ENCODE measurements at regions not wholly inside any gene's neighbourhood (a gene's known extent, or its start where the extent isn't known, plus 50 kb on each side); places are given as distances from the start of the nearest gene placed in this dataset.

GRCh38 chr2:226652369-226652768, 147.3 kb downstream of the IRS1 start:
- DNase-seq: no peak

DNA sequence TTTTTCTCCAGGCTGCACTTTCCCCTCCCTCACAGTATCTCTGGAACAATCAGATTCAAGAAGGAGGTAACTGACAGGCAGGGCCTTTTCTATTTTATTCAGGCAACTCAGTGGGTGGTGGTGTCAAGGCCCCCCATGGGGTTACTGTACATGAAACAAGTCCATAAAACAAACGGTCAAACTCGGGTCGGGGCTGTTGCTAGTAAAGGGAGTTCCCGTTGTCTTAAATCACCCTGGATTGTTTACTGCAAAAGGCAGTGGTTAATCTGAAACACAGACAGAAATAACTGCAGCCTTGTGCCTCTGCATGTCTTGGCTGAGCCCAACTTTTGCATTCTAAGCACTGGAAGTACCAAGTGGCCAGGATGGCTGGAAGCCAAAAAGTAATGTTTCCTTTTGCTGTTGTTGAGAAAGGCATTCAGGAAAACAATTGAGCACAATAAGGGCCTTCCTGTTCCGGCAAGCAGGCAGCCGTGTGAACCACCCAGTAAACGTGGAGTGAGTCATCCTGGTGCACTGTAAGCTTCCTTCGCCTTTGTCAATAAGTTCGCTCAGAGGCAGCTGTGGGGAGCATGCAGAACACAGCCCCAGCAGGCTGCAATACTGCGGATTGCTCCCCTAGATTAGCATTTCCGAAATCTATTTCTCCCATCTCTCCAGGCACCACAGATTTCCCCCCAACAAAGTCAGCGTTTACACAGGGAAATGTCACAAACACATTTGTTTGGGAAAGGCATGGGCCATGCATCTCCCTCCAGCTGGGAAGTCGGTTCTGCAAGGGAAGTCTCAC, 149.6 kb downstream of the IRS1 start:
- peak; percentile 25 for DNase-seq

DNA sequence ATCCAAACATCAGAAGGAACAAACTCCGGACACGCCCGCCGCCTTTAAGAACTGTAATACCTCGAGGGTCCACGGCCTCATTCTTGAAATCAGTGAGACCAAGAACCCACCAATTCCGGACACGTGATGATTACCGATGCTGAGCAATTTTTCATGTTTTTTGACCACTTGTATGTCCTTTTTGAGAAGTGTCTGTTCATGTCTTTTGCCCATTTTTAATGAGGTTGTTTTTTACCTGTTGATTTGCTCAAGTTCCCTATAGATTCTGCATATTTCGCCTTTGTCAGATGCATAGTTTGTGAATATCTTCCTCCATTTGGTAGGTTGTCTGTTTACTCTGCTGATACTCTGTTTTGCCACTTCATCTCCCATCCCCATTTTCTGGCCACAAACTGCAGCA, 150.4 kb downstream of the IRS1 start:
- no peak for DNase-seq

- no peak for DNase-seq
These were observed 151.8 kb downstream of the IRS1 start for GRCh38 chr2:226647621-226648518.

GRCh38 chr2:226644399-226644865, 155.2 kb downstream of the IRS1 start:
- DNase-seq: no peak

DNA sequence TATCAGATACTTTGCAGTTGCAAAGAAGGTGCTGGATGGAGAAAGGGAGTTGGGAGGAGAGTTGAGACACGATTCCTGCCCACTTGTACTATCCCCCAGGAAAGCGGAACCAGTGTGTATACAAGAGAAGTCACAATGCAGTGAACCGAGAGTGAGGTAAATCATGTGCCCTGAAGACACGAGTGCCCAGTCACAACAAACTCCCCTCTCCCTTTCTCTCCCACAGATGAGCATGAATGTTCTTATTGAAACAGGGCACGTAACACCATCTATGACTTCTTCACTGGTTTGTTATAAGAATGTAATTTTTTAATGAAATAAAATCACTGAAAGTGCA, 155.7 kb downstream of the IRS1 start:
- no peak for DNase-seq

DNA sequence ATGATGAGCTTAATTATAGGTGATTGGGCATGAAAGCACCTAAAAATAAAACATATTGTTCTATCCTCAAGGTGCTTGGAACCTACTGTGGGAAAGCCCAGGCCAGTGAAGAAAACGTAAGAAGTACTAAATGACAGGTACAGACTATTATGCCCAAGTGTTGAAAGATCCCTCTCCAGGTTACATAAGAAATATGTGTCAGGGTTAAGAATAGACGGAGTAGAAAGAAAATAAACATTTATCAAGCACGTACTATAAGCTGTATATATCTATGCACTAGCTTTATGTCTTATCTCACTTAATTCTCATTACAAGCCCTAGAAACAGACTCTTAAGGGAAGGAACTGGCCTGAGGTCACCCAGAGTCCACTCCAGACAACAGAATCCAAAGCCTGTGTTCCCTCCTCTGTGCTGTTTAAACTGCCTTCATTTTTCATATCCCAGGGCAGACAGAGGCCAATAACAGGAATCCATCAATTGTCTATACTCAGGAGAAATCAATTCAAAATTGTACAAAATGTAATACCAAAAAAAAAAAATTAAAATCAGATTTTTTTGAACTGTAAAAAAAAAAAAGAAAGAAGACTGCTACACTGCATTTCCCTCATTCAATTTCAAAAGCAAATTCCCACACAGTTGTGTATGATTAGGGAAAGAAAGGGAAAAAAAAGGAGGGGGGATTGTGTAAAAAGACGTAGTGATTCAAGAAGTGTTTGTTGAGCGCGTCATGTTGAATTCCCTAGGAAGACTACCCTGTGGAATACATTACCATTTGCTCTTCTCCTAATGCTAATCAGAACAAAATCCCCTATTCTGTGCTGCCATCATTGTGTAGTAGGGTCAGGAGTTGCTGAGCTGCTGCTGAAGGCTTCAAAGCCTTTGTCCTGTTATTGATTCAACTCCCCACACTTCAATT, 156.3 kb downstream of the IRS1 start:
- DNase-seq: no peak

DNA sequence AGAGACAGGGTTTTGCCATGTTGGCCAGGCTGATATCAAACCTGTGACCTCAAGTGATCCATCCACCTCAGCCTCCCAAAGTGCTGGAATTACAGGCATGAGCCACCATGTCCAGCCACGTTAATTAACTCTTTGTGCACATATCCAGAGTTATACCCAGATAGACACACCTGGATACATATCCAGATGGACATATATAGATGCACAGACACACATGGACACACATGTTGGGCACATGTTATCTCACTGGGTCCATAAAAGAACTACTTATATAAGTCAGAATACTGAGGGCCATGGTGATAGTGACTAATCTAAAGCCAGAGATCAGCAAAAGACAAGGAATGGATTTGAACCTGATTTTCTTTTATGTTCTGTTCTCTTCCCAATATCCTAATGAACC, 158.6 kb downstream of the IRS1 start:
- DNase-seq: no peak

DNA sequence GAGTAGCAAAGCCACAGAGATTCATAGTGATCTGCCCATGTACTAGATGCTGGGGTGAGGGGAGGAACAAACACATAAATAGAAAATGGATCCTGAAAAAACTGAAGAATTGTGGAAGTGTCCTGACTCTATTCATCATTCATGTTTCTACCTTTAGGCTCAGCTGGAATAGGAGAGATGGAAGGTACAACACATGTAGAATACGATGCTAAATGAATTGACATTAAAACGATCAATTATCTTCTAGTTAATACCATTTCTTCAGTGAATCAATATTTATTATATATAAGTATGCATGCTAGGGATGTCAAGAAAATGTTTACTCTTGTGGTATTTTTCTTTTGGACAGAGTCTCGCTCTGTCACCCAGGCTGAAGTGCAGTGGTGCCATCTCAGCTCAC, 159.1 kb downstream of the IRS1 start:
- DNase-seq: no peak

DNA sequence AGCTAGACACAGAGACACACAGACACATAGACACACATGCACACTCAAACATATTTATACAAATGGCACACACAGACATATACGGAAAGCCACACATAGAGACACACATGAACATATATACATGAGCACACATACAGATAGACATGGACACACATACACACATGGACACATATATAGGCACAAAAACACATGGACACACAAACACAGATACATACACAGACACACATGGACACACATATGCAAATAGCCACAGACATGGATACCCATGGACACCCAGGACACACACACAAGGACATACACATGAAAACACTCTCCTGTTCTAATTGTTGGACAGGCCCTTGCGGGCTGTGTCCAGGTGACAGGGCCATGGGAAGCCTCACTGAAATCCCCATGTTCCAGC, 160.1 kb downstream of the IRS1 start:
- DNase-seq: no peak

DNA sequence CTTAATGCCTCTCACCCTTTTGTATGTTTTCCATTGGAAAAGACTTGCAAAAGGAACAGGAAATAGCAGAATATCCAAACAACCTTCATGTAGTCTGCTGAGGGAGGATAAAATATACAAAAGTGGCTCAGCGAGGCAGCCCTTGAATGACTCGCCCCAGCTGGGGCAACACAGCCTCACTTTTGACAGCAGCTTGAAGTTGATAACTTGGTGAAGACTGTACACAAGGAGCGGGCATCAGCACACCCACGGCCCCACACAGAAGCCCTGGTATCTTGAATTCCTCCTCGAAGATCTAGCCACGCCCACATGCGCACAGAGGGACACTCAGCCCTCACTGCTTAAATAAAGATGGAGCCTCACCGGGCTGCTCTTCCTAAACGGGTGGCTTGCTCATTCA, 161.0 kb downstream of the IRS1 start:
- no peak for DNase-seq

GRCh38 chr2:226637383-226637782, 162.2 kb downstream of the IRS1 start:
- no peak for DNase-seq

- no peak for DNase-seq
These were observed 163.0 kb downstream of the IRS1 start for GRCh38 chr2:226636586-226636985.

GRCh38 chr2:226634943-226635604, 164.5 kb downstream of the IRS1 start:
- DNase-seq: no peak

DNA sequence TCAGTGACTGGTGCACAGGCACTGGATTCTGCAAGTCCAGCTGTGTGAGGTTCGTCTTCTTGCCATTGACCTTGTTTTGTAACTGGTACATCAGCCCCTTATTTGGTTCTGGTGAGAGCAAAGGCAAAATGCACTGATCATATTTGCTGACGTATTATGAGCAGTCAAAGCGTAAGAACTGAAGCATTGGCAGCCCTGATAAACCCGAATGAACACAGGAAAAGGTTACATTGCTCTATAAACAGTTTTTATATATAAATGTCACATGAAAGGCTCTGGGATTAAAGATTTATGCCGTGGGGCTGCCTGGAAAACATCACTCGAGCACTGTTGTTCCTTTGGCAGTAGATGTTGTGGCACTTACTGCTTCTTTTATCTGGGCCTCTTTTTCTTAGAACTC, 167.9 kb downstream of the IRS1 start:
- no peak for DNase-seq

DNA sequence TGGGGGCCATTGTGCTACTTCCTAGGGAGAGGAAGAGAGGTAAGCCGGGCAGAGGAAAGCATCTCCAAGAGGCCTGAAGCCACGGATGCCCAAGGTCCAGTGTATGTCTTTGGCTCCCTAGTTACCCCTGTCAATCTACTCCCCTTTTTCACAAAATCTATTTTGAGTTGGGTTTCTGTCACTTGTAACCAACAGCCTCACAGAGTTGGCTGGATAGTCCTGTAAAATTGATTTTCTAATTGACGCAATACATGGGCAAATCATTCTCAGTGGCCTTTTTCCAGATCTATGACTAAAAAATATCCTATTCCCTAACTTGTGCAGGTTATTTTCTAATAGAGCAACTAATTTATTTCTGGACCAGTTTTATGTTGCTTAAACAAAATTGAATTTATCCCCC, 168.4 kb downstream of the IRS1 start:
- DNase-seq: no peak

DNA sequence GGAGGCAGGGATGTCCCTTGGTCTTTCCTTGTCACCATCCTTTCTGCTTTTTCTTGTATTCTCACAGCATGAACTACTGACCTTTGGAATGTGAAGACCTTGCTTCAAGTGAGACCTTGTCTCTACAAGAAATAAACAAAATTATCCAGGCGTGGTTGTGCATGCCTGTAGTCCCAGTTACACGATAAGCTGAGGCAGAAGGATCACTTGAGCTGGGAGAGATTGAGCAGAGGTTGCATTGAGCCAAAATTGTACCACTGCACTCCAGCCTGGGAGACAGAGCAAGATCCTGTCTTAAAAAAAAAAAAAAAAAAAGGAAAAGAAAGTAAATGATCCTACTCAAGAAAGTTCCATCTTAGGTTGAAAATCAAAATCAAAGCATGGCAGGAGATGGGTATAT, 173.7 kb downstream of the IRS1 start:
- no peak for DNase-seq

DNA sequence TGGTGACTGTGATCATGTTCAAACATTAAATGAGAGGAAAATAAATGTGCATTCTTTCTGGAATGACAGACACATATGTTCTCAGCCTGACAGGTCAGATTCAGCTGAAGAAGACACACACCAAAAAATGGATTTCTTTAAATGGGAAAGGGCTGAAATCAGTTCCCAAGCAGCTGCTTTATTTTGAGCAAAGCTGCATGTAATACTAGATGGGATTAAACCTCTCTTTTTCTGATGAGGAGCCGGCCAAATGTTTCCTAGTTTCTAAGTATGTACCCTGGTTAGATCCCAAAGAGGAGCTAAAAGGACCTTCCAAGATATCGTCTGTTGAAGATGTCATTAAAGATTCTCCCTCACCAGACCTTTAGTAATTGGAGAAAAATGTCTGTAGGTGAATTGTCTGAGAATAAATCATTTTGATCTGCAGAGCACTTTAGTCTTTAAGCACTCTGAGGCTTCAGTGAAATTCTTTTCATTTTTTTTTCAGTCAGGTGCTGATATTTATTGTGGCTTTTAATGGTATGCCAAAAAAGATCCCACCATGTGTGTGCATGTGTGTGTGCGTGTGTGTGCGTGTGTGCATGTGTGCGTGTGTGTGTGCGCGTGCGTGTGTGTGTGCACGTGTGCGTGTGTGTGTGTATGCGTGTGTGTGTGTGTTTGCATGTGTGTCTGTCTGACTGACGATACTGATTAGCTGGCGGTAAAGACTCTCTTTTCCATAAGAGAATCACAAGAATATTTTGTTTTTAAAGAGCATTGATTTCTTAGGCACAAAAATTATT, 175.8 kb downstream of the IRS1 start:
- no peak for DNase-seq

DNA sequence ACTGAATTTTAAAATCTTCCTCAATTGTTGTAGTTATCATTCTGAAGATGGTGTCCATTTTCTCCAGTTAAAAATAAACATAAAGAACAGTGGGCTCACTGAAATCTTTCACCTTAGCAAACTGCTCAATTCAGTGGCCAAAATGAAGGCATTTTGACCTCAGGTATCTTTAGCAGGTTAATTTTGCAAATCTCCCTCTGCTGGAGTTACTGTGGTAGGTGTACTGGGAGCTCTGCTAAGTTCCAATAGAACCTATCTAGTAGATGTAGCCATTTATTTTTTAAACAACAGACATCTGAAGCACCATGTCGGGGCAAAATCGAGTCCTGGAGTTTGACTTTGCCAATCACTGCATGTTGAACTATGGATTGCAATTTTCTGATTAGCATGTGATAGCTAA, 177.1 kb downstream of the IRS1 start:
- DNase-seq: no peak

DNA sequence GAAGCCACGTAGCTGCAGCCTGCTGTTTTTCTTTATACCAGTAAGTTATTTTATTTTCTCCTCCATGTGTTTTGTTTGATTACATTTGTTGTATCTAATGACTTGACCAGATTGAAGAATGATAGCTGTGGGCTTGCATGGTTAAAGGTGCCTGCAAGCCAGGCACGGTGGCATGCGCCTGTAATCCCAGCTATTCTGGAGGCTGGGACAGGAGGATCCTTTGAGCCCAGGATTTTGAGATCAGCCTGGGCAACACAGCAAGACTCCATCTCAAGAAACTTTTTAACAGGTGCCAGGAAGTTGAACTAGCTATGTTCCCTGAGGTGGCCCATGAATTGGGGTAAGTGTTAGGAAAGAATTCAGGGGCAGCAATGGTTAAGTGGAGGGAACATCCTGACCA, 179.4 kb downstream of the IRS1 start:
- DNase-seq: no peak

DNA sequence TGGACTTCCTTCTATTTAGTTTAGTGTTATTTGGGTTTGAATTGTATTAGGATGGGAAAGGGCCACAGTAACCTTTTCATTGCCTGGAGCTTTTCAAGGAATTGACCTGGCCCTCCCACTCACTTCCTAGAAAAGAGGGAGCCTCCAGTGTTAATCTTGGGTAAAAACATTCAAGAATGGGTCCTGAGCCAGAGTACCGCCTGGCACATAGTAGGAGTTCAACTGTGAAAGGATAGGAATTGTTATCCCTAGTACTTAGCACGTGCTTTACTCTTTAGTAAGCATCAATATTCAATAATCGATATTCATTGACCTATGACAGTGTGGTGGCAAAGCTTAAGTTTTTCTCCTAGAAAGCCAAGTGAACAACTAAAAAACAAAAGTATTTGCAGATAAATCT, 179.9 kb downstream of the IRS1 start:
- DNase-seq: no peak

Measured in CD4-positive, alpha-beta T cell treated with Interleukin-21 for 1 hour (primary cell).